GM12864 (cell line): ENCODE measurements at regions not wholly inside any gene's neighbourhood (a gene's known extent, or its start where the extent isn't known, plus 50 kb on each side); places are given as distances from the start of the nearest gene placed in this dataset.

Experiments
- DNase-seq: peaks from one replicate; pipeline ENCODE4 v3.0.0-alpha.2; 2011; ENCODE audit warnings: low read depth
- H3K4me3 ChIP-seq: 2 replicates; pipeline ENCODE4 v1.5.1; 2011; ENCODE audit warnings: mild to moderate bottlenecking, low read depth, low read length, control low read depth
- TF ChIP-seq, protein P1 (sequence below): IDR thresholded peaks from 2 replicates; pipeline ENCODE4 v1.5.1; 2011; ENCODE audit warnings: low read depth, mild to moderate bottlenecking, moderate library complexity, low read length, control low read depth, inconsistent platforms; ENCODE audit errors: missing control alignments

GRCh38 chr11:81602508-81602907, 1131.2 kb downstream of the FAM181B start:
- TF ChIP-seq, protein P1, sequence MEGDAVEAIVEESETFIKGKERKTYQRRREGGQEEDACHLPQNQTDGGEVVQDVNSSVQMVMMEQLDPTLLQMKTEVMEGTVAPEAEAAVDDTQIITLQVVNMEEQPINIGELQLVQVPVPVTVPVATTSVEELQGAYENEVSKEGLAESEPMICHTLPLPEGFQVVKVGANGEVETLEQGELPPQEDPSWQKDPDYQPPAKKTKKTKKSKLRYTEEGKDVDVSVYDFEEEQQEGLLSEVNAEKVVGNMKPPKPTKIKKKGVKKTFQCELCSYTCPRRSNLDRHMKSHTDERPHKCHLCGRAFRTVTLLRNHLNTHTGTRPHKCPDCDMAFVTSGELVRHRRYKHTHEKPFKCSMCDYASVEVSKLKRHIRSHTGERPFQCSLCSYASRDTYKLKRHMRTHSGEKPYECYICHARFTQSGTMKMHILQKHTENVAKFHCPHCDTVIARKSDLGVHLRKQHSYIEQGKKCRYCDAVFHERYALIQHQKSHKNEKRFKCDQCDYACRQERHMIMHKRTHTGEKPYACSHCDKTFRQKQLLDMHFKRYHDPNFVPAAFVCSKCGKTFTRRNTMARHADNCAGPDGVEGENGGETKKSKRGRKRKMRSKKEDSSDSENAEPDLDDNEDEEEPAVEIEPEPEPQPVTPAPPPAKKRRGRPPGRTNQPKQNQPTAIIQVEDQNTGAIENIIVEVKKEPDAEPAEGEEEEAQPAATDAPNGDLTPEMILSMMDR, result no peak
- no peak overlapping the region for H3K4me3 ChIP-seq
- no peak for DNase-seq

DNA sequence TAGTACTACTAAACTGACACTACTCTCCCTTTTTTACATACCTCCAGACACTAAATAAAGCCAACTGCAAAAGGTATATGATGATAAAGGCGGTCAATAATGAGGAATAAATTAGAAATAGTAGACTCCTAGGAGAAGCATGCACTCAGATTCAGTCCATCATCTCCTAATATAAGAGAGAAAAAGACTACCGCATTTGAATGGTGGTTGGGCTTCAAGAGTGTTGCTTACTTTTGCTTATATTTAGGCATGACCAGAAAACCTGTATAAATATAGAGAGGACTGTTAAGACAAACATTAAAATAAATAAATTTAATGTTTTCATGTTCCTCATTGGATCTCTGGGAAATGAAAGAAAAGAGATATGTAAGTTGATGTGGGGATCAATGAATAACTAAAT, 1137.0 kb downstream of the FAM181B start:
- H3K4me3 ChIP-seq, result no peak overlapping the region
- TF ChIP-seq, protein P1, result no peak
- DNase-seq, result no peak

DNA sequence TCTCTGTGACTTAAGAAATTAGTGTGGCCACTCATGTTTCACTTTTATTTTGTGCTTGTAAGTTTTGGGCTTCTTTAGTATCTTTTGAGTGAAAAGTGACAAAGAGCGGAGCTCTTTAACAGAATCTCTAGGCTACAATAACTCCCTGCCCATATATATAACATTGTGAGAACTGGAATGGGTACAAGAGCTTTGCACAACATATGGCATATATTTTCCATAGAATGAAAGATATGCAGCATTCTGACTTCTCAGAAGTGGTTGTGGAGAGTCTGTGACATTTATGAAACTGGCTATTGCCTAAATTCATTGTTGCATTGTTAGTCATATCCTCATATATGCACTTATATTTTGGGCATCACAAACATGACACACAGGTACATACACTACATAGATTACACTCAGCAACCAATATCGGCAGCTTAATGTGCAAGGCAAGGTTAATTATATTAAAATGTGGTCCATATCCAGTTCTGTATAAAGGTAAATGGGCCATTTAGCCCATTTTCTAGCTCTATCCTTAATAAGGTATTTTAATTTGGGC, 1148.2 kb downstream of the FAM181B start:
- TF ChIP-seq, protein P1, result no peak
- DNase-seq, result no peak
- H3K4me3 ChIP-seq, result no peak overlapping the region

- TF ChIP-seq, protein P1, result no peak
- DNase-seq, result no peak
- H3K4me3 ChIP-seq, result no peak overlapping the region
These were observed 1154.3 kb downstream of the FAM181B start for GRCh38 chr11:81579339-81579738.

DNA sequence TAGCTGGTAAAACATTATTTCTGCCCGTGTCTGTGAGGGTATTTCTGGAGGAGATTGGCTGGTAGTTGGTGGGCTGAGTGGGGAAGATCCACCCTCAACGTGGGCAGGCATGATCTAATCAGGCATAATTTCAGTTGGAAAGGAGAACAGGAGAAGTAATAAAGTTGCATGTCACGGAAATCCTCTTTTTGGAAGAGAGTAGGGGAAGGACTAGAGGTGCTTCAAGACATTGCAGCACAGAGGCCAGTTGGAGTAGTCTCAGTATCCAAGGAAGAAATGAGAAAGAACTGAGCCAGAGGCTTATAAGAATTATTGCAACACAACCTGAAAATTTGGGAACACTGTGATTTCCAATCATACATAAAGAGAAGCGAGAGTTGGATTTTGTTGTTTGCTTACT, 1155.1 kb downstream of the FAM181B start:
- DNase-seq, result no peak
- H3K4me3 ChIP-seq, result no peak overlapping the region
- TF ChIP-seq, protein P1, result no peak

DNA sequence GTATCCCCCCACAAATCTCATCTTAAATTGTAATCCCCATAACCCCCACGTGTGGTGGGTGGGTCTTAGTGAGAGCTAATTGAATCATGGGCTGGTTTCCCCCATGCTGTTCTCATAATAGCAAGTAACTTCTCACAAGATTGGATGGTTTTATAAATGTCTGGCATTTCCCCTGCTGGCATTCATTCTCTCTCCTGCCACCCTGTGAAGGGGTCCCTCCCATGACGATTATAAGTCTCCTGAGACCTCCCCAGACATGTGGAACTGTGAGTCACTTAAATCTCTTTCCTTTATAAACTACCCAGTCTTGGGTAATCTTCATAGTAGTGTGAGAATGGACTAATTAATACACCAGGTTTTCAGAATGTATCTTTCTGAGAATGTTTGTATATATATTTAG, 1159.4 kb downstream of the FAM181B start:
- TF ChIP-seq, protein P1, result no peak
- no peak overlapping the region for H3K4me3 ChIP-seq
- DNase-seq, result no peak

GRCh38 chr11:81573367-81573766, 1160.3 kb downstream of the FAM181B start:
- DNase-seq, result no peak
- H3K4me3 ChIP-seq, result no peak overlapping the region
- TF ChIP-seq, protein P1, result no peak
